GM12878 (cell line): ENCODE measurements at regions not wholly inside any gene's neighbourhood (a gene's known extent, or its start where the extent isn't known, plus 50 kb on each side); places are given as distances from the start of the nearest gene placed in this dataset.

Source experiments
- ATAC-seq: fragments of 200-7000 bp; cut with Tn5 transposase; 3 replicates; pipeline ENCODE4 v1.9.1; 2020; ENCODE audit warnings: mild to moderate bottlenecking, moderate library complexity
- BruUV-seq: library from RNA; stranded (reverse); fragments of 400-500 nt; replicated peaks from 2 replicates; lab custom pipeline; 2021; lab: Mats Ljungman, UMichigan
- CTCF ChIA-PET: fragments of 300-600 bp; sonication (Branson Sonifier 250); formaldehyde crosslinking; extraction: SDS; loops from one replicate; lab custom pipeline; 2021; ENCODE audit warnings: inconsistent platforms; lab: Yijun Ruan, JAX
- POLR2A ChIA-PET: fragments of 350-600 bp; formaldehyde crosslinking; extraction: SDS; loops from one replicate; lab custom pipeline; 2021; ENCODE audit warnings: inconsistent platforms; lab: Charles Lee
- RAD21 ChIA-PET: fragments of 300-600 bp; sonication (Branson Sonifier 250); formaldehyde crosslinking; loops from one replicate; lab custom pipeline; 2023; ENCODE audit warnings: antibody characterized with exemption; ENCODE audit not compliant: unreplicated experiment; lab: Charles Lee
- SMC1A ChIA-PET: fragments of 300-600 bp; sonication (Branson Sonifier 250); formaldehyde crosslinking; loops from one replicate; lab custom pipeline; 2023; ENCODE audit not compliant: unreplicated experiment, uncharacterized antibody; lab: Charles Lee
- DNase-seq: peaks from one replicate; pipeline ENCODE4 v3.0.0-alpha.2; 2011; ENCODE audit warnings: low read depth, low spot score
- FAIRE-seq: peaks from 3 replicates; lab custom pipeline; 2011; peaks lifted over from hg19 to GRCh38; lab: Jason Lieb, UNC
- H2AFZ ChIP-seq: 2 replicates; pipeline ENCODE4 v1.6.0; 2011; ENCODE audit warnings: low read depth, low read length, control low read depth; ENCODE audit not compliant: control insufficient read depth
- H3K27ac ChIP-seq: 2 replicates; pipeline ENCODE4 v1.5.1; 2011; ENCODE audit warnings: control low read depth; ENCODE audit not compliant: control insufficient read depth, insufficient read depth
- H3K27me3 ChIP-seq, 2 experiments: replicated peaks in 1 of 2; 2 replicates each; pipeline versions ENCODE4 v1.6.0 to v1.6.1; 2011; ENCODE audit warnings: low read length in 1 of 2; ENCODE audit not compliant: control insufficient read depth in 2 of 2, insufficient read depth in 2 of 2
- H3K36me3 ChIP-seq, 2 experiments: 2 replicates each; pipeline ENCODE4 v1.5.1; 2011; ENCODE audit warnings: low read length in 1 of 2; ENCODE audit not compliant: control insufficient read depth in 2 of 2, insufficient read depth in 2 of 2
- H3K4me1 ChIP-seq: 2 replicates; pipeline ENCODE4 v1.6.1; 2011; ENCODE audit warnings: mild to moderate bottlenecking, low read length, moderate library complexity, mixed read lengths; ENCODE audit not compliant: control insufficient read depth, insufficient read depth
- H3K4me2 ChIP-seq: 2 replicates; pipeline ENCODE4 v1.6.0; 2011; ENCODE audit warnings: control low read depth; ENCODE audit not compliant: control insufficient read depth, insufficient read depth
- H3K4me3 ChIP-seq: fragments of 200-600 bp; sonication (generic); 2 replicates; pipeline ENCODE4 v1.5.1; 2016
- H3K79me2 ChIP-seq: 2 replicates; pipeline ENCODE4 v1.6.0; 2011; ENCODE audit warnings: low read length; ENCODE audit not compliant: control insufficient read depth, insufficient read depth
- H3K9ac ChIP-seq: 2 replicates; pipeline ENCODE4 v1.8.0; 2011; ENCODE audit warnings: low read length, control low read depth, mixed read lengths; ENCODE audit not compliant: control insufficient read depth, insufficient read depth
- H3K9me3 ChIP-seq: replicated peaks from 3 replicates; pipeline ENCODE4 v1.5.1; 2011; ENCODE audit warnings: mild to moderate bottlenecking, low read length; ENCODE audit not compliant: control insufficient read depth, insufficient read depth
- H4K20me1 ChIP-seq: 2 replicates; pipeline ENCODE4 v1.6.0; 2011; ENCODE audit not compliant: control insufficient read depth, insufficient read depth
- BCL11A ChIP-seq: IDR thresholded peaks from 2 replicates; pipeline ENCODE4 v1.6.1; 2011; ENCODE audit warnings: low read depth, low read length
- EP300 ChIP-seq, 2 experiments: fragments of 150-350 bp in 1 of 2; IDR thresholded peaks; 2 replicates each; pipeline ENCODE4 v1.6.1; 2011 to 2012; ENCODE audit warnings: low read depth in 2 of 2, low read length in 2 of 2, borderline replicate concordance in 1 of 2, improper control_type of control experiment in 1 of 2, inconsistent platforms in 1 of 2; ENCODE audit not compliant: control insufficient read depth in 1 of 2
- IKZF1 ChIP-seq: fragments of 450-650 bp; conservative IDR thresholded peaks from 2 replicates; pipeline ENCODE4 v1.6.1; 2017; ENCODE audit warnings: antibody characterized with exemption, mild to moderate bottlenecking
- RAD51 ChIP-seq: fragments of 450-650 bp; IDR thresholded peaks from 2 replicates; pipeline ENCODE4 v1.6.1; 2016; ENCODE audit warnings: moderate library complexity, mild to moderate bottlenecking, inconsistent platforms
- SREBF2 ChIP-seq: IDR thresholded peaks from 2 replicates; pipeline ENCODE4 v1.6.1; 2012; ENCODE audit warnings: mild to moderate bottlenecking, low read length
- ZNF622 ChIP-seq: fragments of 450-650 bp; IDR thresholded peaks from 2 replicates; pipeline ENCODE4 v1.6.1; 2017; ENCODE audit warnings: mild to moderate bottlenecking, inconsistent platforms
- WGBS: methylation state at CpG from one replicate; pipeline ENCODE4 v1.1.6; 2016; ENCODE audit warnings: low lambda C conversion rate; ENCODE audit not compliant: insufficient replicate concordance, insufficient coverage; ENCODE audit errors: missing lambda C conversion rate; 5-methylcytosine and 5-hydroxymethylcytosine counted together
- in situ Hi-C: fragments of 300-500 bp; cut with MboI; formaldehyde crosslinking; loops from 9 replicates; pipeline ENCODE4 v1.14.3; 2018; ENCODE audit warnings: mixed read lengths
- intact Hi-C: fragments of 100-400 bp; cut with micrococcal nuclease; formaldehyde crosslinking; loops from one replicate; pipeline ENCODE4 v1.14.2; 2022; ENCODE audit not compliant: unreplicated experiment
- TF ChIP-seq, protein P1 (sequence below), 3 experiments: IDR thresholded peaks in 2 of 3; conservative IDR thresholded peaks in 1 of 3; 2 replicates each; pipeline ENCODE4 v1.5.1; 2011; ENCODE audit warnings: low read depth in 3 of 3, low read length in 3 of 3, mild to moderate bottlenecking in 3 of 3, control low read depth in 2 of 3, moderate library complexity in 2 of 3, inconsistent platforms in 1 of 3, mixed read lengths in 1 of 3; ENCODE audit not compliant: control insufficient read depth in 2 of 3, insufficient read depth in 1 of 3; ENCODE audit errors: extremely low read depth in 1 of 3
- TF ChIP-seq, protein P2 (sequence below): fragments of 450-650 bp; IDR thresholded peaks from 2 replicates; pipeline ENCODE4 v1.6.1; 2017; ENCODE audit warnings: low read depth, mild to moderate bottlenecking, moderate library complexity

DNA sequence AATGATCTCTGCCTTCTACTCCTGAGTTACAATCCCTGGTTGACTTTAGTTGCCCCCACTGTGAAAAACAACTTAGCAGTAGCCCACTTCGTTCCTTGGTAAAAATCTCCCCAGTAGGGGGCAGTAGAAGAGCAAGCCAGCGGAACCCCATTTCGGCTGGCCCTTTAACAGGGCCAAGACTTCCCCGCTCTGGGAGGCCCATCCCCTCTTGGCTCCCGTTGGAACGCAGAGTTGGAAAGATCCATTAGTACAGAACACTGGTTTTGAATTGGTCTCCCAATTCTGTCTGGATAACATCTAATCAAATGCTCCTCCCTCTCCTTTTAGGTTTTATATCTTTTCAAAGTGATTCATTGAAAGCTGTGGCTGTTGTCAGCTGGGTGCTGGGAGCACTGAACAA, 1133.3 kb downstream of the BCL11B start (continued):
- TF ChIP-seq, protein P1, sequence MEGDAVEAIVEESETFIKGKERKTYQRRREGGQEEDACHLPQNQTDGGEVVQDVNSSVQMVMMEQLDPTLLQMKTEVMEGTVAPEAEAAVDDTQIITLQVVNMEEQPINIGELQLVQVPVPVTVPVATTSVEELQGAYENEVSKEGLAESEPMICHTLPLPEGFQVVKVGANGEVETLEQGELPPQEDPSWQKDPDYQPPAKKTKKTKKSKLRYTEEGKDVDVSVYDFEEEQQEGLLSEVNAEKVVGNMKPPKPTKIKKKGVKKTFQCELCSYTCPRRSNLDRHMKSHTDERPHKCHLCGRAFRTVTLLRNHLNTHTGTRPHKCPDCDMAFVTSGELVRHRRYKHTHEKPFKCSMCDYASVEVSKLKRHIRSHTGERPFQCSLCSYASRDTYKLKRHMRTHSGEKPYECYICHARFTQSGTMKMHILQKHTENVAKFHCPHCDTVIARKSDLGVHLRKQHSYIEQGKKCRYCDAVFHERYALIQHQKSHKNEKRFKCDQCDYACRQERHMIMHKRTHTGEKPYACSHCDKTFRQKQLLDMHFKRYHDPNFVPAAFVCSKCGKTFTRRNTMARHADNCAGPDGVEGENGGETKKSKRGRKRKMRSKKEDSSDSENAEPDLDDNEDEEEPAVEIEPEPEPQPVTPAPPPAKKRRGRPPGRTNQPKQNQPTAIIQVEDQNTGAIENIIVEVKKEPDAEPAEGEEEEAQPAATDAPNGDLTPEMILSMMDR (IDR thresholded peaks at IDR 0.05 in 2 of 3, conservative IDR thresholded peaks at IDR 0.05 in 1 of 3; ENCODE audit: control insufficient read depth in 2 of 3, extremely low read depth in 1 of 3, insufficient read depth in 1 of 3, low read depth in 3 of 3, low read length in 3 of 3), result peak; percentile 35 to 51 (median 49)

DNA sequence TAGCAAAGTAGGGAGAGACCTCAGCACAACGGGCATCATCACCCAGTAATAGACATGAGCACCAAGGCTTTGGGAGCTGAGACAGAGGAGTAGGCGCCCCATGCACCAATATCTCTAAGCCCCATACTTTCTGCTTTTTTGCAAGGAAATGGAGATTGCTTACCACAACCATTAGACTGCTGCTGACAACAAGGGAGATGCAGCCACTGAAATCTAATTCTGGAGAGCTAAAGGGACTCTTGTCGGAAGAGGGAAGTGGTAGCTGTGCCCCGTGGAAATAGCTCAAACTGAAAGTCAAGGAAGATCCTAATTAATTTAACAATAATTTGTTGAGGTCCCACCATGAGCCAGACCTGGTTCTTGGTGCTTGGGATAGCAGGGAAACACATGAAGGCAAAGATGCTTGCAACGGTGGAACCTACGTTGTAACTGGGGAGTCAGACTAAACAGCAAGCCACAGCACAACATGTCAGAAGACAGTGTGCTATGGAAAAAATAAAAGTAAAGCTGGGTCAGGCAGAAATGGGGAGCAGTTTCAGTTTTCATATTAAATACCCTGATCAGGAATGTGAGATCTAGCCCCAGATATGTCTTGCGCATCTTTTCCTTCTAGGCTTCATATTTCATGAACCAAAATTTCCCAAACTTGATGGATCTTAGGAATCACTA, 1131.0 kb downstream of the BCL11B start:
- H3K79me2 ChIP-seq, result no peaks in the 10 kb centered on the region
- intact Hi-C loops, result no loop called here
- CTCF ChIA-PET, result interaction anchor here (0.6 to 10.8 kb wide), 12 partner anchors 8 to 1125 kb away, joined by 3 to 158 read pairs (median 6); no protein-coding TSS in a partner anchor
- H3K36me3 ChIP-seq, result no peaks in the 10 kb centered on the region
- WGBS, result 35% methylated on average over 7 of the region's 7 CpGs
- ATAC-seq (no peak), FAIRE-seq (no peak)
- no peaks in the 10 kb centered on the region for H4K20me1 ChIP-seq
- H3K4me1 ChIP-seq, result no peaks in the 10 kb centered on the region; the same call in 1 of the 2 replicates
- no peaks in the 10 kb centered on the region for H3K27me3 ChIP-seq
- no peaks in the 10 kb centered on the region; the same call in 2 of the 3 replicates for H3K9me3 ChIP-seq
- H3K4me3 ChIP-seq, result no peak overlapping the region
- SMC1A ChIA-PET, result interaction anchor here (0.6 to 18.4 kb wide), 24 partner anchors 8 to 1126 kb away, joined by 3 to 461 read pairs (median 4); no protein-coding TSS in a partner anchor
- H2AFZ ChIP-seq, result no peak overlapping the region
- RAD21 ChIA-PET, result interaction anchor here (1.0 to 11.5 kb wide), 17 partner anchors 15 to 1275 kb away, joined by 3 to 407 read pairs (median 4); no protein-coding TSS in a partner anchor
- BruUV-seq, result no TSS peak
- no peak overlapping the region for H3K4me2 ChIP-seq
- TF ChIP-seq SREBF2 (no peak), BCL11A (no peak), EP300 (IDR thresholded peaks at IDR 0.05; ENCODE audit: borderline replicate concordance in 1 of 2, control insufficient read depth in 1 of 2, low read depth in 2 of 2, low read length in 2 of 2) (no peak), IKZF1 (0 out of 2 replicates have a peak, but pooled peaks have one; percentile 13), ZNF622 (no peak), RAD51 (no peak)
- TF ChIP-seq, protein P2, sequence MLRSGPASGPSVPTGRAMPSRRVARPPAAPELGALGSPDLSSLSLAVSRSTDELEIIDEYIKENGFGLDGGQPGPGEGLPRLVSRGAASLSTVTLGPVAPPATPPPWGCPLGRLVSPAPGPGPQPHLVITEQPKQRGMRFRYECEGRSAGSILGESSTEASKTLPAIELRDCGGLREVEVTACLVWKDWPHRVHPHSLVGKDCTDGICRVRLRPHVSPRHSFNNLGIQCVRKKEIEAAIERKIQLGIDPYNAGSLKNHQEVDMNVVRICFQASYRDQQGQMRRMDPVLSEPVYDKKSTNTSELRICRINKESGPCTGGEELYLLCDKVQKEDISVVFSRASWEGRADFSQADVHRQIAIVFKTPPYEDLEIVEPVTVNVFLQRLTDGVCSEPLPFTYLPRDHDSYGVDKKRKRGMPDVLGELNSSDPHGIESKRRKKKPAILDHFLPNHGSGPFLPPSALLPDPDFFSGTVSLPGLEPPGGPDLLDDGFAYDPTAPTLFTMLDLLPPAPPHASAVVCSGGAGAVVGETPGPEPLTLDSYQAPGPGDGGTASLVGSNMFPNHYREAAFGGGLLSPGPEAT, result no peak
- TF ChIP-seq, all 136 proteins: peak for 1
- no peak for DNase-seq
- POLR2A ChIA-PET, result interaction anchor here (1.0 to 2.5 kb wide), 14 partner anchors 9 to 1121 kb away, joined by 3 to 16 read pairs (median 5); no protein-coding TSS in a partner anchor
- Histone ChIP-seq H3K9ac (no peak overlapping the region), H3K27ac (no peak overlapping the region)
- in situ Hi-C loops, result loop anchor here (25.0 kb wide), 1 partner anchor 1121 kb away; the partner anchor contains the start of gene BCL11B
